DMS 273 (cell line): ENCODE measurements at regions not wholly inside any gene's neighbourhood (a gene's known extent, or its start where the extent isn't known, plus 50 kb on each side); places are given as distances from the start of the nearest gene placed in this dataset.

Experiments used
- DNase-seq: peaks from one replicate; lab custom pipeline; 2025; ENCODE audit not compliant: unreplicated experiment; lab: John Stamatoyannopoulos, UW

DNA sequence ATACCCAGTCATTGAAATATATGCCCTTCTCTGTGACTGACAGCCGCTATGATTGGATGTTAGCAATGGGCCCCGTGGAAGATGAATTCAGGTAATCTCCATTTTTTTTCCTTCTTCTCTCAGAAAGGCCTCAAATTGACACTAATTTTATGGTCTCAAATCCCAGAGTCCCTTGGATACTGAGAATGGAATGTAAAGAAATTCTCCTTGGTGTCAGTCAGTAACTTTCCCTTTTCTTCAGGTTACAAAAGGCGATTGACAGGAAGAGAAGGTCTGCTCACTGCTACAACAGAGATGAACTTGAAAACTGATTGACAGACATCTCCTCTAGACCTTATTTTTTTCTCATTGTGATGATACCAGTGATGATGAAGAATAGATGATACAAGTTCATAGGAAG lies 748.3 kb downstream of the MAT2B start:
- DNase-seq: no peak

DNA sequence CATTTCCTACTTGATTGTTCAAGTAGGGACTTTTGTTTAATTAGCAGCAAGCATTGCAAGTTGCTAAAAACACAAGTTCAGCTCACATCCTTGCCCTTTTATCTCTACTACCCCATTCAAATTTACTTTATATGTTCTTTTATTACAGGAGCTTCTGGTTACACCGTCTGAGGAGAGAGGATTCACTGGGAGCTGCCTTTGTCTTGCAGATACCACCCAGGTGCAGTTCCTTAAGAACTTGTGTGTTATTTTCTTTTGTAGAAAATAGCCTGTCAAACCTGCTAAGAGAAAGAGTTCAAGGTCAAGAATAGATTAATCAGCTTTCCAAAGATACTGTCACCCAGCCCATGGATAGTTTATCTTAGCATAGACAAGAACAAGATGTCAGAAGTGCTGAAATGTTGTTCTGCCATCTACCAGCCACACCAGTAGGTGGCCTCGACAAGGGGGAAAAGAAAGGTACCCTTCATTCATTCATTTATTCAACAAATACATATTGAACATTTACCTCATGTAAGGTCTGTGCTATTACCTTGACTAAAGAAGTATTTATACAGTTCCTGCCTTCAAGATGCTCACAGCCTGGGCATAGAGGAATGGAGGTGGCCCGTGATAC lies 750.3 kb downstream of the MAT2B start:
- peak; percentile 2 for DNase-seq

- no peak for DNase-seq
Observed at GRCh38 chr5:164256351-164256750, 750.9 kb downstream of the MAT2B start.

DNA sequence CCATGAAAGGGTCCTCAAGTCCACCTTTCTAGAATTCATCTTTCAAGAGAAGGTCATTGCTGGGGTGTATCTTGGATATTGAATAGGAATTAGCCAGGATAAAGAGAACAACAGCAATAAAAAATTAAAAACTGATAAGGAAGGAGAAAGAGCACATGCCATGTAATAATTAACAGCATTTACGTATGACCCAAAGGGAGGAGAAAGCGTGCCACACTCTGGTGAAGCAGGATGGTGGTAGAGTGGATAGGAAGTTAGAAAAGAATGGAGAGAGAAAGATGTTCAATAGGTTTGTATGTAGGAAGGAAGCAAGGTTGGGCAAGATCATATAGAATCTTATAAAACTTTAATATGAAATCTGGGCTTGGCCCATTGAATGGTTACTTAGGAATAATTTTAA lies 751.5 kb downstream of the MAT2B start:
- DNase-seq: no peak

GRCh38 chr5:164265566-164265965 lies 760.1 kb downstream of the MAT2B start:
- DNase-seq: peak; percentile 2

DNA sequence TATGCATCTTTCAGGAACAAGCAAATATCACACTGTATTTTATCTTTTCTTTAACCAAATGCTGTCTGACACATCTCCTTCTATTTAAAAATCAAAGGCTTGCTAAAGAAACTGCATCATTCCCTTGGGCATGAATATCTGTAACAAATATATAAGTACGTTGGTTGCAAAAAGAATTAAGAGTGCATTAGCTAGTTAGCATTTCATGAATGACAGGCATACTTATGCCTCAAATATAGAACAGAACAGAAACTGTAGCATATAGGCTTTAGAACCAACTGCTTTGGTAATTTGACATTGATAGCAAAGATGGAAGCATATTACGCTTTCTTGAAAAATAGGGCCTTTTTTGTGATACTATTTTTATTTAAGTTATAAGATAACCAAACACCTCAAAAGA lies 761.2 kb downstream of the MAT2B start:
- no peak for DNase-seq

GRCh38 chr5:164277720-164278119 lies 772.3 kb downstream of the MAT2B start:
- no peak for DNase-seq

- no peak for DNase-seq
Observed at GRCh38 chr5:164289526-164289925, 784.1 kb downstream of the MAT2B start.

DNA sequence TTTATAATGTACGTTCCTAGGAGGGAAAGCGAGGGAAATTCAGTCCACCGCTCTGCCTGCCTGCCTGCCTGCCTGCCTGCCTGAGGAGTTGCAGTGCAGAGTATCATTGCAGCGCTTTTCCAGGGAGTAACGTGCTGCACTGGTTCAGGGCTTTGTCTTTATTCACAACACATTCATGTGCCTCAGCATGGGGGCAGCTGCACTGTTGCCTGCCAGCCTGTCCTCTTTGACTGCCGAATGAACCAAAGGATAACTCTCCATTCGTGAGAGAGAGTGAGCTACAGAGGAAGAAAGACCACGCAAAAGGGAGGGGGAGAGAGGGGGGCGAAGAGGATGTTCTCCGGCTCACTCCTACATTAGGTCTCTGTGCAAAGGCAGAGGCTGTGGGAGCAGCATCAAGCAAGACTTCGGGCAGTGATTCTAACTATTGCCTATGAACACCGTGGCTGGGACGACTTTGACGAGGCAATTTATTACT lies 791.2 kb downstream of the MAT2B start:
- peak; percentile 67 for DNase-seq

DNA sequence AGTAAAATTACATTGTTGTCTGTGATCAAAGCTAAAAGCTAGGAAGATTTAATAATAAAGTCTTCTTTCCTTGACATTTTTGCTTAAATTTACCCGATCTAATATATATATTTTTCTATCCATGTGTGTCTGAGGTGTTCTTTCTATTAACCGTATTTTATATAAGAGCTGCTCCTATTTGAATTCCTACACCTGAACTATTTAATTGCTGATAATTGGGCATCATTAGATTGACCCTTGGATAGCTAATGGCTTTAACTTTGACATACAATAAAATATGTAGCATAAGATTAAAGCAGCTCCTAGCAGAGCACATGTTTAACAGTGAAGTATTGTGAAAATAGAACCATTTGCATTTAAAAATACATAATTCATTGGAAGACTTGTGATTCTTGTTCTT lies 792.7 kb downstream of the MAT2B start:
- no peak for DNase-seq

DNA sequence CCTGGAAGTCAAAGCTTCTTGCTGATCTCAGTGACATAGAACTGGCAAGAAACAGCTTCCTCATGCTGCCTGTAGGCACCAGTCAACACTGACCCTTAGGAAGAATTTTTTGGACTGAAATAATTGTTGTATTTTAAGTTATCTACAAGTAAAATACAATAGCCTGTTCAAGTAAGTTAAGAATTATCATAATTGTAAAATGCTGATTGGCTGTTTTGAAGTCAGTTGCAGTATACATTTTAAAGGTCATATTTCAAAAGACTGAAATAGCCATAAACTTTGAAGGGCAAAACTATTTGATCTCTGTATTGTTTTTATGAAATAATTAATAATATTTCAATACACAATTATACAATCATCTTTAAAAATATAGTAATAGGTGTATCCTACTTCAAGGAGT lies 794.9 kb downstream of the MAT2B start:
- peak; percentile 16 for DNase-seq

GRCh38 chr5:164301136-164301535 lies 795.7 kb downstream of the MAT2B start:
- no peak for DNase-seq

DNA sequence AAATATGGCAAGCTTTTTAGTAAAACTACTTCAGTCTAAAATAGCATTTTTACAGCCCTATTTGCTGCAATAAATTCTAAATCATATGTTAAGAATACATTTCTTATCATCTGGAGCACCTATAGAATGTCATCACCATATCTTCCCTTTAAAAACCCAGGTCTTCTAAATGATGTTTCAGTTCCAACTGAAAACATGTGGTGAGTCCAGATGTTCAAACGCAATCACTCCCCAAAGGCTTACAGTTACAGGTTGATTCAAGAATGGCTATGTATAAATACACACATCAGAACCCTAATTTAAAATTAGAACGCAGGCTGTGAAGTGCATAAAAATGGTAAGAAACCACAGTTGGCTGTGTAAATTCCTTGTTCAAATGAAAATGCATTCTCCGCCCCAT lies 796.3 kb downstream of the MAT2B start:
- peak; percentile 50 for DNase-seq

DNA sequence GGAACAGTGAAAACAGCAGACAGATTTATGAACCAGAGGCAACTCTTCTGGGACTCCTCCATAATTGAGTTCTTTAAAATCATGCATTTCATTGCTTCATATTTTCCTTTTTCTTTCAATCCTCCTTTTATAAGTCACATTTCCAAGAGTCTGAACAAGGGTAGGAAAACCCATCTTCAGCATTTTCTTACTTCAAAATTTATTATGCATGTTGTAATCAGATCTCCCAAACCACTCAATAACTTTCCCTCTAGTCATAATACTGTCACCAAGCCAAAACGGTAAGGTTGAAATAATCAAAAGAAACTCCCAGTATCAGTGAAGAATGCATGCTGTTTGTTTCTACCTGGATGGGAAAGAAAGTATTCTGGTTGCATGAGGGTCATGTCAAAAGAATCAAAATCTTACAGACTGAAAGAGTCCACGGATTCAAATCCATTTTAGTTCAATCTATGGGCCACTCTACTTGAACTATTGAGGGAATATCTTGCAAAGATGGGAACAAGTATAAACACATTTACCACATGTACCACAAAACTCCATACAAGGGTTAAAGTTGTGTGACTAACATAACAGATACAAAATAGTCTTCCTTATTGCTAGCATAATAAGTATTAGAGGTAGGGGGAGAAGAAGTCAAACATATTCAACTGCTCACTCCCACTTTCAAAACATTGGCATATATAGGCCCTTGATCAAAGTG lies 797.3 kb downstream of the MAT2B start:
- peak; percentile 47 for DNase-seq

DNA sequence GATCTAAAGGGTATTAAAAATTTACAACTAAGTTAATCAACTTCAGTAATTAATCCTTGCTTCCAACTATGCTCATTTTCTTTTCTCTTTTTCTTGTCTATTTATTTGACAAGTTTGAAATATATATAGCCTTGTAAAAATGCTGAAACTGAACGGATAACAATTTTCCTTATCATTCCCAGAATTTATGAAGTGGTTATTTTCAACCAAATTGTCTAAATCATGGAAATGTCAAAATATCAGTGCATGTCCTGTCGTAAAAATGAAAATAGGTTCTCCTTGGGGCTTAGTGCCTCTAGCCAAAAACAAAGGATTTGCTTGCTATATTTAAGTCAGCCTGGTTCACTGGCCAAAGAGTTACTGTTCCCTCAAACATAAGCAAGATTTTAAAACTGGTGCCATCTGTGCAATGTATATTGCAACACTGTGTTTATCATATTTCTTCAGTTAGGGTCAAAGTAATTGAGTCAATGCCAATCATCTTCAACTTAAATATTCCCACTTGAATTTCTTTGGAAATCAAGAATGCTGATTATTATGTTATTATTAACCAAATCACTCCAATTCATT lies 798.3 kb downstream of the MAT2B start:
- peak; percentile 54 for DNase-seq

GRCh38 chr5:164306662-164307061 lies 801.2 kb downstream of the MAT2B start:
- no peak for DNase-seq

DNA sequence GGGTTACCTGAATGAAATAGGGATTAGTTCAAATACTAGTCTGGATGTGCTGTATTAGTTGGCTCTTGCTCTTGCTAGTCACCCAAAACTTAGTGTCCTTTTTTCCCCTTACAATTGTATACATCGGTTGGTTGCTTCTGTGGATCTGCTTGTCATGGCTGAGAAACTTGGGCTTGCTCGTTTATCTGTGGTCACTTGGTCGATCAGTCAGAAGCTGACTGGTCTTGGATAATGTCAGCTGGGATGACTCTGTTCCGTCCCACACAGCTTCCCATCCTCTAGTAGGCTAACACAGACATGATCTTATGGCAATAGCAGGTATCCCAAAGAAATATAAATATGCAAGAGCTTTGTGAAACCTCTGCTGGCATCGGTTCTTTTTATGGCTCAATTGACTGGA lies 807.4 kb downstream of the MAT2B start:
- DNase-seq: no peak

DNA sequence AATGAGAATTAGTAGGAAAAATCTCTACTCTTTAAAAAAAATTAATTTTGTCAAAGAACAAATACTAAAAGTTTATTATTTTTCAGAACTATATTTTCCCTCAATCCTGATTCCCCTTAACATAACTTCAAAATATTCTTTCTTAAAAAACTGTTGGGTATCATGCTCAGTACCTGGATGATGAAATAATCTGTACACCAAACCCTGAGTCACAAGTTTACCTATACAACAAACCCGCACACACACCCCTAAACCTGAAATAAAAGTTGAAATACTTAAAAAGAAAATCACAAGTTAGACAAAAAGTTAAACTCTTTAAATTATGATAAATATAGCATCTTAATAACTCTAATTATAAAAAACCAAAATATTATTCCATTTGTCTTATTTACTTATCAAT lies 812.3 kb downstream of the MAT2B start:
- no peak for DNase-seq

DNA sequence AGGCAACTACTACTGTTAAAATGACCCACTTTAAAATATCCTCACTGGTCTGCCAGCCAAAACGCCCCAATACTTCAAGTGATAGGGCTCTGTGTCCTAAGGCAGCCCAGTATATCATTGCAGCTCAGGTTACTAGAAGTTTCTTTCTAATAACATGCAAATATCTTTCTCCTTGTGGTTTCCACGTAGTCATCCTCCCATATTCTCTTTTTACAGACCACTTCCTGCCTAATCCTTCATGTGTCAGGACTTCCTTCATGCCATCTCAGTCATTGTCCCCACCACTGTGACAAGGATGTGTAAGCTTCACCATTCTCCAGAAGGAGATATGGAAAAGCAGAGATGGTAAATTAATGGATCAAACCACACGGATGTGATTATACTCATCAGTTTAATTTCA lies 813.7 kb downstream of the MAT2B start:
- no peak for DNase-seq

- DNase-seq: no peak
Observed at GRCh38 chr5:164324239-164324638, 818.8 kb downstream of the MAT2B start.

GRCh38 chr5:164326219-164326618 lies 820.8 kb downstream of the MAT2B start:
- DNase-seq: peak; percentile 33

- DNase-seq: peak; percentile 36
Observed at GRCh38 chr5:164327166-164327565, 821.7 kb downstream of the MAT2B start.
